NOMO-1 (cell line): ENCODE measurements at regions not wholly inside any gene's neighbourhood (a gene's known extent, or its start where the extent isn't known, plus 50 kb on each side); places are given as distances from the start of the nearest gene placed in this dataset.

ENCODE experiments used
- DNase-seq, 2 experiments: peaks; one replicate each; lab custom pipeline; 2025; ENCODE audit not compliant: unreplicated experiment in 2 of 2; lab: John Stamatoyannopoulos, UW

DNA sequence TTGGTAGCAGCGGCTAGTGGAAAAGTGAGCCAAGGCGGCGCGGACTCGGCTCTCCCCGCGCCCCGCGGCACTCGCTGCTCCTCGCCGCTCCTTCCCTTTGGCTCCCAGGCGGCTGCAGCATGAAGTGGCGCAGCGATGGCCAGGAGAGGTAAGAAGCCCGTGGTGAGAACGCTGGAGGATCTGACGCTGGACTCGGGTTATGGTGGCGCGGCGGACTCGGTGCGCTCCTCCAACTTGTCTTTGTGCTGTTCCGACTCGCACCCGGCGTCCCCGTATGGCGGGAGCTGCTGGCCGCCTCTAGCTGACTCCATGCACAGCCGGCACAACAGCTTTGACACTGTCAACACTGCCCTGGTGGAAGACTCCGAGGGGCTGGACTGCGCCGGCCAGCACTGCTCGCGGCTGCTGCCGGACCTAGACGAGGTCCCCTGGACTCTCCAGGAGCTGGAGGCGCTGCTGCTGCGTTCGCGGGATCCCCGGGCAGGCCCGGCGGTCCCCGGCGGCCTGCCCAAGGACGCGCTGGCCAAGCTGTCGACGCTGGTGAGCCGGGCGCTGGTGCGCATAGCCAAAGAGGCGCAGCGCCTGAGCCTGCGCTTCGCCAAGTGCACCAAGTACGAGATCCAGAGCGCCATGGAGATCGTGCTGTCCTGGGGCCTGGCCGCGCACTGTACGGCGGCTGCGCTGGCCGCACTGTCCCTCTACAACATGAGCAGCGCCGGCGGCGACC, 225.6 kb upstream of the CRY1 start:
- peak in 1 of 2 experiments; percentile 19 for DNase-seq

DNA sequence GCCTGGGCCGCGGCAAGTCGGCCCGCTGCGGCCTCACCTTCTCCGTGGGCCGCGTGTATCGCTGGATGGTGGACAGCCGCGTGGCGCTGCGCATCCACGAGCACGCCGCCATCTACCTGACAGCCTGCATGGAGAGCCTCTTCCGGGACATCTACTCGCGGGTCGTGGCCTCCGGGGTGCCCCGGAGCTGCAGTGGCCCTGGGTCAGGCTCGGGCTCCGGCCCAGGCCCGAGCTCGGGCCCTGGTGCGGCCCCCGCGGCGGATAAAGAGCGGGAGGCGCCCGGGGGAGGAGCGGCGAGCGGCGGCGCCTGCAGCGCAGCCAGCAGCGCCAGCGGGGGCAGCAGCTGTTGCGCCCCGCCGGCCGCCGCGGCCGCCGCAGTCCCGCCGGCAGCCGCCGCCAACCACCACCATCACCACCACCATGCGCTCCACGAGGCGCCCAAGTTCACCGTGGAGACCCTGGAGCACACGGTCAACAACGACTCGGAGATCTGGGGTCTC, 226.2 kb upstream of the CRY1 start:
- no peak for DNase-seq

DNA sequence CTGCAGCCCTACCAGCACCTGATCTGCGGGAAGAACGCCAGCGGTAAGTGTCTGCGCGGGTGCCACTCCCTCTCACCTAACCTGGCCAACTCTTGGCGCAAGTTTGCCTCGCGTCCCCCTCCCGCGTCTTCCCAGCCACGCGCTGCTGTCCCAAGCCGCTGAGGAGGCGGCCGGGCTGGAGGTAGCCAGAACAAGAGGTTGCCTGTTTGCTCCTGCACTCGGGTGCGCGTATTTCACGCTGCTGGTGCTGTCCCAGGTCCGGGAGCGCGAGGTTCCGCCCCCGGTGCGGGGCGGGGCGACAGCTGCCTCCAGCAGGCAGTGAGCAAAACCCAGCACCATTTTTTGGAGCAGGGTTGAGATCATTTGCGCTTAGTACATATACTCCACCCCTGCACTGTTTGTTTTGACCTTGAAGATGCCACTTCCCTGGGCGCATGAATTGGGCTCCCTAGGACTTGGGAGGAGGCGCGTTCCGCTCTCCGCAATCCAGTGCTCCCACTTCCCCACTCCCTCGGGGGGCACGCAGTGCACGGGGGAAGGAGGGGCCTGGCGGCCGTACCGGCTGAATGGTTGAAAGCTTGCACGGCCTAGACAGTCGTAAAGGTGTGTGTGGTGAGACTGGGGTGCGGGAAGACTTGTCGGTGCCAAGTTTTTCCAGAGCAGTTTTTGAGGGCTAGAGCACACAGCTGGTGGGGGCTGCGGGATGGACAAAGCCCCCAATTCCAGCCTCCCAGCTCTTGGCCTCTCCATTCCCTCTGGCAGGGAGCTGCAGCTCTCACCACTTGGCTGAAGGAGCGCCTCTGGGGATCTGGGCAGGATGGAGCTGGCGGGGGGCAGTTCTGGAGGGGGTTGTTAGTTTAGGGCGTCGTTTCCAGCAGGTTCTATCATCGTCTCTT, 226.9 kb upstream of the CRY1 start:
- peak in 1 of 2 experiments; percentile 31 for DNase-seq

GRCh38 chr12:107320929-107321631, 227.7 kb upstream of the CRY1 start:
- DNase-seq: peak in 1 of 2 experiments; percentile 26

- peak; percentile 85 to 94 for DNase-seq
Observed at GRCh38 chr12:107322063-107322462, 228.7 kb upstream of the CRY1 start.

- DNase-seq: no peak
Observed at GRCh38 chr12:107325075-107325608, 231.8 kb upstream of the CRY1 start.

- no peak for DNase-seq
Observed at GRCh38 chr12:107326237-107326636, 232.9 kb upstream of the CRY1 start.

DNA sequence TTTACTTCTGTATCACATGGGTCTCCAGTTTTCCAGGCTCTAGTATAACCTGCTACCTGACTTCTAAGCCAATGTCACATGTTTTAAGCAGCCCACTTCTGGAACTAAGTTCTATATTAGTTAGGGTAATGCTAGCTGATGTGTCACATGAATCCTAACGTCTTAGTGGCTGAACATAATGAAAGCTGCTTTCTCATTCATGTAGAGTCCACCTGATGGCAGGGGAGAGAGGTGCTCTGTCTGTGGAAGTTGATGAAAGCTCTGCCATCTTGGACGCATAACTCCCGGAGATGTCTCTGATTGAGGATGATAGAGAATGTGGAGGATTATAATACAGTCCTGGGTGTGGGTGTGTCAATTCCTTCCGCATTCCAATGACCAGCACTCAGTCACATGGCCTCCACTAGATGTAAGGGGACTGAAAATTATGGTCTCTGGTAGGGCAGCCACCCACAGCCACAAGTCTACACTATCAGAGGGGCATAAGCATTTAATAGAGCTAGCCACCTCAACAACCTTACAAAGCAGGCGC, 234.4 kb upstream of the CRY1 start:
- no peak for DNase-seq

GRCh38 chr12:107328442-107329133, 235.2 kb upstream of the CRY1 start:
- DNase-seq: peak; percentile 85 to 90

DNA sequence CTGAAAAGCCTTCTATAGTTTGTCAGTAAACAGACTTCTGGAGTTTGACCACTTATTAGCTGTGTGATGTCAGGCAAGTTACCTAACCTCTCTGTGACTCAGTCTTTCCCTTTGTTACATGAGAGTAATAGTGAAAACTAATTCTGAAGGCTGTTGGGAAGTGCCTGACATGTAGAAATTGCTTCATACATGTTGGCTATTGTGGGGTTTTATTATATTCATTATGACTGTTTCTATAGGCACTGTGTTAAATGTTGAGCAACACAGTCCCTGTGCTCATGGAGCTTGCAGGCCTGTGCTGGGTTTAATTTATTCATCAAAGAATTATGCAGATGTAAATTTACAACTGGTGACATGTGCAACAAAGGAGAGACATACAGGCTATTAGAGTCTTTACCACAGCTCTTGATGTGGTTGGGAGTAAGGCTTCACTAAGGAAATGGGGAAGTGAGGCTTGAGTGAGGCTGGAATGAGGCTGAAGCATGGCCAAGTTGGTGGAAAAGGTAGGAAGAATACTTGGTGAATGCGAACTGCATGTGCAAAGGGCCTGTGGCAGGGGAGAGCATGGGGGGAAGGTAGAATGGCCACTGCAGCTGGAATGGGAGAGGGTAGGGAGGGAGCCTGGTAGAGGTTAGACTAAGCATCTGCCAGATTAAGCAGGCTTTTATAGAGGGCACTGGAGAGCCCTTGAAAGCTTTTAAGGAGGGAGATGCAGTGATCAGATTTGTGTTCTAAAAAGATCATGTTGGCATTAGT, 236.4 kb upstream of the CRY1 start:
- peak; percentile 64 to 86 for DNase-seq

GRCh38 chr12:107330831-107331431, 237.6 kb upstream of the CRY1 start:
- no peak for DNase-seq

DNA sequence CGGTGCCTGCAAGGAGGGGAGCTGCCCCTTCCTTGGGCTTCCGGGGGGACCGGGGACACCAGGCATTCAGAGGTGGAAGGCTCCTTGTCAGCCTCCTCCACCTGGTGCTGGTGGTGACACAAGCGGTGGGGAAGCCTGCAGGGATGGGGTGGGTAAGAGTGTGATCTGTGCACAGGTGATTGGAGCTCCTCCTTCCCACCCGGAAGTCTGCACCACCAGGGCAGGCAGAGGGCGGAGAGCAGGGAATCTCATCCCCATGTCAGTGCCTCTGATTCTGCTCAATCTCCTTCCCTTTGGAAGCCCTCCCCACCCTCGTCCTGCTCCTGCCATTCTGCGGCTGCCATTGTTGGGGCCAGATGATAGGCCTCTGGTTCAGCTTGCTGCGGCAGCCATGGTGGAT, 238.1 kb upstream of the CRY1 start:
- no peak for DNase-seq

DNA sequence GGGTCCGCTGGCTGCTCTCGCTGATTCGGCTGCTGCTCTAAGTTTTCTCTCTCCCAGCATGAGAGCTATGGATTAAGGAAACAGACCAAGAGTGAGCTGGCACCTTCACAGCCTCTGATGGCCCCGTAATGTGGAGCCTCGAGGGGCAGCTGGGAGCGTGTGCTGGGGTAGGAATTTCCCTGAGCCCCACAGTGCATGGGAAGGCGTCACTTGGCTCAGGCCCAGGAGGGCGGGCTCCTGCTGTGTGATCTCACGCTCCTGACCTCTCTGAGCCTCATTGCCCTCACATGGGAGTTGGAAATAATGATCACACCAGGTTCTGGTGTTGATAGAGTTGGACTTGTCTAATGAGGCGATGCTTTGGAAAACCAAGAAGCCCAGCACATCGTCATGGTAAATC, 238.6 kb upstream of the CRY1 start:
- DNase-seq: no peak

DNA sequence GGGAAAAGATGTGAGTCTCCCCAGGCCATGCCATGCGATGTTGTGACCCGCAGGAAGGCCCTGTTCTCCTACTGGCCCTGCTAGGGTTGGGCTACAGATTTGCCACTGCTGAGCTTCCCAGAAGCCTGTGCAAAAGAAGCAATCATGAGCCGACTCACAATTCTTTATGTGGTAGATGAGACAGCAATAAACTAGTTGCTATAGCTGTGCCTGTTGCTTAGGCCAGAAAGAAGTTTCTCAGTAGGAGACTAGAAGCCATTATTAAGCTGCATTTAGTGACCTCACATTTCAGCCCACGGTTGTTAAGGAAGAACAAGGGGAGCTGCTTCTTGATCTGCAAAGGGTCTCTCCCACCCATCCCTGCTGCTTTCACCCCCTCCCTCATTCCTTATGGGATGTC, 239.4 kb upstream of the CRY1 start:
- DNase-seq: no peak

- no peak for DNase-seq
Observed at GRCh38 chr12:107335802-107336570, 242.6 kb upstream of the CRY1 start.

DNA sequence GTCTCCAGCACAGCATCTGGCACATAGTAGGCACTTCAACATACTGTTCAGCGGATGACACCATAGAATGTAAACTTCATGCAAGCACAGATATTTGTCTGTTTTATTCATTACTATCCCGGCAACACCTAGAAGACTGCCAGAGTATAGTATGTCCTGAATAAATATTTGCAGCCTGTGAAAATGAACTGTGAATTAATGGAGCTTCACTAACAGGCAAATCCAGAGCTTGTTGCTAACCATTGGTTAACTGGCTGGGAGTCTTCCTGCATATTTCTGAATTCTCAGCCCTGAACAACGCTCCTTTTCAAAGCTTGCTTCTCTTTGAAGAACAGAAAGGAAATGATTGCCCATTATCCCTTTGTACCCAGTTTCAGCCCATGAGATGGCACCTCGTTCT, 243.3 kb upstream of the CRY1 start:
- no peak for DNase-seq

DNA sequence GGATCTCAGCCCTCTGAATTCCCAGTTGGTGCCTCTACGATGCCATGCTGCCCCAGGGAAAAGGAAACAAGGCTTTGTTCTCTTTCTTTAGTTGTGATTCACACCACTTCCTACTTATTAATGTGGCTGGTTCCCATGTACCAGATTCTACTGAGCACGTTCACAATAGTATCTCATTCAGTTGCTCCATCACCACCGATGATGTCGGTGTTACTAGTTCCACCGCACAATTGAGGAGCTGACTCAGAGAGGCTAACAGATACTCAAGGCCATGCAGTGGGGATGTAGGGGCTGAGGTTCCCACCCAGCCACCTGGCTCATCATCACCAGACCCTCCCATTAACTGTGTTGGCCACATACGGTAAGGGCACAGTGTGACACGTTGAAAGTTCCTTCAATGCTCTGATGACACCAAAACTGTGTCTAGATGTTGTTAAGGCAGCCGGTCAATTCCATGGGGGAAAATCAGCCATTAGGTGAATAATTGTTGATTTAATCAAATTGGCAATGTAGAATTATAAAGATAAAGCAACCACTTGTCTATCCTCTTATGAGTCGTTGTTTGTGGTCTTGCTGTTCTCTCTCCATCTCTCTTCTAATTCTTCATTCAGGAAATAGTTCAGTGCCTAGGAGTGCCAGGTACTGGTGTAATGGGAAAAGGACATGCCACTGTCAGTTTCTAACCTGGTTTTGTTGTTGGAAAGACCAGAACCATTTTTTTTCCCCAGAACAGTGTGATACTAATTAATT, 244.2 kb upstream of the CRY1 start:
- DNase-seq: peak in 1 of 2 experiments; percentile 17
